HG02884 (cell line): ENCODE measurements at regions not wholly inside any gene's neighbourhood (a gene's known extent, or its start where the extent isn't known, plus 50 kb on each side); places are given as distances from the start of the nearest gene placed in this dataset.
"Not testable (repeated sequence)": the region's sequence is repeated elsewhere in the genome, so short reads cannot be mapped to it uniquely, and the experiment has no call there.

Experiments
- ATAC-seq: cut with Tn5 transposase; IDR thresholded peaks from one replicate; pipeline ENCODE4 v1.9.1; 2021; ENCODE audit warnings: mild to moderate bottlenecking, moderate library complexity; ENCODE audit not compliant: unreplicated experiment

- no peak for ATAC-seq
Measured at GRCh38 chr18:66440433-66440832, 163.5 kb downstream of the CDH19 start.

- no peak for ATAC-seq
Measured at GRCh38 chr18:66439670-66440069, 164.2 kb downstream of the CDH19 start.

- no peak for ATAC-seq
Measured at GRCh38 chr18:66438711-66439536, 165.0 kb downstream of the CDH19 start.

GRCh38 chr18:66432636-66433035 is 171.3 kb downstream of the CDH19 start:
- no peak for ATAC-seq

GRCh38 chr18:66428795-66429194 is 175.1 kb downstream of the CDH19 start:
- ATAC-seq = no peak

GRCh38 chr18:66419400-66419799 is 184.5 kb downstream of the CDH19 start:
- no peak for ATAC-seq

- ATAC-seq = no peak
Measured at GRCh38 chr18:66410692-66411091, 193.2 kb downstream of the CDH19 start.

- ATAC-seq = no peak
Measured at GRCh38 chr18:66395671-66396218, 208.1 kb downstream of the CDH19 start.

GRCh38 chr18:66393463-66393862 is 210.4 kb downstream of the CDH19 start:
- ATAC-seq = no peak

GRCh38 chr18:66377291-66377690 is 226.6 kb downstream of the CDH19 start:
- no peak for ATAC-seq

- not testable (repeated sequence) for ATAC-seq
Measured at GRCh38 chr18:66375391-66375790, 228.5 kb downstream of the CDH19 start.

GRCh38 chr18:66346833-66347588 is 256.9 kb downstream of the CDH19 start:
- no peak for ATAC-seq

- no peak for ATAC-seq
Measured at GRCh38 chr18:66344227-66344626, 259.7 kb downstream of the CDH19 start.

GRCh38 chr18:66342577-66342976 is 261.3 kb downstream of the CDH19 start:
- ATAC-seq = no peak

GRCh38 chr18:66334534-66334933 is 269.4 kb downstream of the CDH19 start:
- no peak for ATAC-seq

GRCh38 chr18:66329716-66330115 is 274.2 kb downstream of the CDH19 start:
- ATAC-seq = no peak

GRCh38 chr18:66328296-66328878 is 275.5 kb downstream of the CDH19 start:
- no peak for ATAC-seq

- no peak for ATAC-seq
Measured at GRCh38 chr18:66325251-66325650, 278.6 kb downstream of the CDH19 start.

- no peak for ATAC-seq
Measured at GRCh38 chr18:66324616-66325015, 279.3 kb downstream of the CDH19 start.

GRCh38 chr18:66317243-66318090 is 286.4 kb downstream of the CDH19 start:
- no peak for ATAC-seq

- no peak for ATAC-seq
Measured at GRCh38 chr18:66316701-66317100, 287.2 kb downstream of the CDH19 start.
